Amniotic stem cell (primary cell): ENCODE measurements at regions not wholly inside any gene's neighbourhood (a gene's known extent, or its start where the extent isn't known, plus 50 kb on each side); places are given as distances from the start of the nearest gene placed in this dataset.
A peak's percentile ranks its signal among the peaks of the same experiment; 100 is the strongest.

Experiments used
- DNase-seq: peaks from one replicate; lab custom pipeline; 2025; lab: John Stamatoyannopoulos, UW

GRCh38 chr2:180144338-180144813 lies 137.3 kb upstream of the CWC22 start:
- DNase-seq, result no peak

- no peak for DNase-seq
Measured at GRCh38 chr2:180143633-180144337, 136.7 kb upstream of the CWC22 start.

GRCh38 chr2:180141600-180141999 lies 134.5 kb upstream of the CWC22 start:
- no peak for DNase-seq

- no peak for DNase-seq
Measured at GRCh38 chr2:180133736-180134135, 126.6 kb upstream of the CWC22 start.

GRCh38 chr2:180130403-180130802 lies 123.3 kb upstream of the CWC22 start:
- DNase-seq, result no peak

- DNase-seq, result no peak
Measured at GRCh38 chr2:180128861-180129260, 121.8 kb upstream of the CWC22 start.

GRCh38 chr2:180125245-180125962 lies 118.3 kb upstream of the CWC22 start:
- peak; percentile 87 for DNase-seq

GRCh38 chr2:180124273-180125139 lies 117.4 kb upstream of the CWC22 start:
- peak; percentile 7 for DNase-seq

GRCh38 chr2:180122874-180123273 lies 115.8 kb upstream of the CWC22 start:
- no peak for DNase-seq

- no peak for DNase-seq
Measured at GRCh38 chr2:180115675-180116074, 108.6 kb upstream of the CWC22 start.

GRCh38 chr2:180115269-180115668 lies 108.2 kb upstream of the CWC22 start:
- no peak for DNase-seq

GRCh38 chr2:180111901-180112300 lies 104.8 kb upstream of the CWC22 start:
- no peak for DNase-seq

- DNase-seq, result no peak
Measured at GRCh38 chr2:180110469-180110868, 103.4 kb upstream of the CWC22 start.

GRCh38 chr2:180101846-180102245 lies 94.7 kb upstream of the CWC22 start:
- DNase-seq, result no peak

- DNase-seq, result no peak
Measured at GRCh38 chr2:180099308-180099707, 92.2 kb upstream of the CWC22 start.

- no peak for DNase-seq
Measured at GRCh38 chr2:180085144-180085543, 78.0 kb upstream of the CWC22 start.

- DNase-seq, result no peak
Measured at GRCh38 chr2:180077295-180077906, 70.3 kb upstream of the CWC22 start.

GRCh38 chr2:180075870-180076269 lies 68.8 kb upstream of the CWC22 start:
- no peak for DNase-seq

GRCh38 chr2:180071797-180072196 lies 64.7 kb upstream of the CWC22 start:
- DNase-seq, result no peak

GRCh38 chr2:180063494-180064092 lies 56.5 kb upstream of the CWC22 start:
- DNase-seq, result no peak

- no peak for DNase-seq
Measured at GRCh38 chr2:180062178-180062577, 55.1 kb upstream of the CWC22 start.

GRCh38 chr2:180061546-180061945 lies 54.4 kb upstream of the CWC22 start:
- no peak for DNase-seq
